H9 (cell line): ENCODE measurements at regions not wholly inside any gene's neighbourhood (a gene's known extent, or its start where the extent isn't known, plus 50 kb on each side); places are given as distances from the start of the nearest gene placed in this dataset.

ENCODE experiments used
- DNase-seq: peaks from one replicate; pipeline ENCODE4 v3.0.0-alpha.2; 2017
- H2AFZ ChIP-seq: one replicate; pipeline ENCODE4 v1.6.1; 2013; ENCODE audit warnings: mild to moderate bottlenecking, low read length, control low read depth, moderate library complexity
- H2AK5ac ChIP-seq: 2 replicates; pipeline ENCODE4 v1.6.1; 2013; ENCODE audit warnings: low read length, control low read depth, mixed read lengths; ENCODE audit not compliant: insufficient read length
- H2BK120ac ChIP-seq: one replicate; pipeline ENCODE4 v1.6.1; 2013; ENCODE audit warnings: low read depth, mild to moderate bottlenecking, low read length, control low read depth, inconsistent platforms; ENCODE audit not compliant: poor library complexity, severe bottlenecking
- H2BK12ac ChIP-seq: 2 replicates; pipeline ENCODE4 v1.6.1; 2013; ENCODE audit warnings: low read length, control low read depth, mixed read lengths, low read depth; ENCODE audit not compliant: insufficient read length
- H2BK15ac ChIP-seq: 2 replicates; pipeline ENCODE4 v1.6.1; 2013; ENCODE audit warnings: low read depth, low read length, control low read depth
- H2BK20ac ChIP-seq: one replicate; pipeline ENCODE4 v1.6.1; 2013; ENCODE audit warnings: low read depth, mild to moderate bottlenecking, low read length, control low read depth, inconsistent platforms; ENCODE audit not compliant: poor library complexity, severe bottlenecking
- H2BK5ac ChIP-seq: 2 replicates; pipeline ENCODE4 v1.6.1; 2013; ENCODE audit warnings: low read length, control low read depth, mixed read lengths; ENCODE audit not compliant: insufficient read length
- H3K14ac ChIP-seq: 2 replicates; pipeline ENCODE4 v1.6.1; 2013; ENCODE audit warnings: low read length, control low read depth; ENCODE audit not compliant: insufficient read depth
- H3K18ac ChIP-seq: 2 replicates; pipeline ENCODE4 v1.6.1; 2013; ENCODE audit warnings: low read depth, mild to moderate bottlenecking, mixed read lengths, low read length, control low read depth; ENCODE audit not compliant: insufficient read length
- H3K23ac ChIP-seq: 2 replicates; pipeline ENCODE4 v1.6.1; 2013; ENCODE audit warnings: low read length, control low read depth, mixed read lengths, low read depth; ENCODE audit not compliant: insufficient read length
- H3K23me2 ChIP-seq: 2 replicates; pipeline ENCODE4 v1.6.1; 2013; ENCODE audit warnings: low read depth, mild to moderate bottlenecking, mixed read lengths, low read length, control low read depth; ENCODE audit not compliant: insufficient read length, poor library complexity, severe bottlenecking
- H3K27ac ChIP-seq: 2 replicates; pipeline ENCODE4 v1.5.1; 2013; ENCODE audit warnings: low read length, control low read depth, mixed read lengths, low read depth; ENCODE audit not compliant: insufficient read length
- H3K27me3 ChIP-seq: 2 replicates; pipeline ENCODE4 v1.6.1; 2013; ENCODE audit warnings: low read length, control low read depth, inconsistent platforms; ENCODE audit not compliant: insufficient read depth
- H3K4ac ChIP-seq: 2 replicates; pipeline ENCODE4 v1.6.1; 2013; ENCODE audit warnings: low read depth, mild to moderate bottlenecking, control low read depth, inconsistent platforms, low read length, moderate library complexity
- H3K4me1 ChIP-seq: 2 replicates; pipeline ENCODE4 v1.6.1; 2013; ENCODE audit warnings: low read length, control low read depth, inconsistent platforms; ENCODE audit not compliant: insufficient read depth
- H3K4me2 ChIP-seq: 2 replicates; pipeline ENCODE4 v1.6.1; 2013; ENCODE audit warnings: low read length, control low read depth, mixed read lengths; ENCODE audit not compliant: insufficient read length, insufficient read depth
- H3K56ac ChIP-seq: 2 replicates; pipeline ENCODE4 v1.6.1; 2013; ENCODE audit warnings: low read depth, mild to moderate bottlenecking, mixed read lengths, low read length, control low read depth; ENCODE audit not compliant: insufficient read length
- H3K79me1 ChIP-seq: 2 replicates; pipeline ENCODE4 v1.6.1; 2013; ENCODE audit warnings: low read depth, mild to moderate bottlenecking, moderate library complexity, low read length, control low read depth, inconsistent platforms; ENCODE audit not compliant: insufficient read depth, poor library complexity, severe bottlenecking
- H3K79me2 ChIP-seq: 2 replicates; pipeline ENCODE4 v1.6.1; 2013; ENCODE audit warnings: low read length, control low read depth, inconsistent platforms; ENCODE audit not compliant: insufficient read depth
- H3K9ac ChIP-seq: 2 replicates; pipeline ENCODE4 v1.6.1; 2013; ENCODE audit warnings: low read length, control low read depth, mixed read lengths; ENCODE audit not compliant: insufficient read length; ENCODE audit errors: extremely low read depth
- H3K9me3 ChIP-seq: one replicate; pipeline ENCODE4 v1.6.1; 2013; ENCODE audit warnings: low read depth, low read length, inconsistent platforms; ENCODE audit not compliant: control insufficient read depth
- H3T11ph ChIP-seq: one replicate; pipeline ENCODE4 v1.6.1; 2013; ENCODE audit warnings: mild to moderate bottlenecking, low read length, control low read depth, inconsistent platforms
- H4K20me1 ChIP-seq: one replicate; pipeline ENCODE4 v1.6.1; 2013; ENCODE audit not compliant: control insufficient read depth, insufficient read length, insufficient read depth
- H4K5ac ChIP-seq: 2 replicates; pipeline ENCODE4 v1.6.1; 2013; ENCODE audit warnings: low read depth, mild to moderate bottlenecking, mixed read lengths, low read length, control low read depth; ENCODE audit not compliant: insufficient read length
- H4K8ac ChIP-seq: replicated peaks from 2 replicates; pipeline ENCODE4 v1.6.1; 2013; ENCODE audit warnings: low read length, control low read depth, mixed read lengths, low read depth; ENCODE audit not compliant: insufficient read length
- H4K91ac ChIP-seq: 2 replicates; pipeline ENCODE4 v1.6.1; 2013; ENCODE audit warnings: low read depth, mild to moderate bottlenecking, moderate library complexity, mixed read lengths, low read length, control low read depth; ENCODE audit not compliant: insufficient read length
- H3K27ac Mint-ChIP-seq, 3 experiments: 2 replicates in 2 of 3; 3 replicates in 1 of 3; pipeline ENCODE4 v1.8.0; 2020 to 2021; ENCODE audit warnings: mixed read lengths in 3 of 3, mild to moderate bottlenecking in 1 of 3, moderate library complexity in 1 of 3
- H3K27me3 Mint-ChIP-seq: 2 replicates; pipeline ENCODE4 v1.8.0; 2021; ENCODE audit warnings: low read depth, mild to moderate bottlenecking, moderate library complexity, mixed read lengths
- H3K36me3 Mint-ChIP-seq, 3 experiments: 2 replicates in 2 of 3; 3 replicates in 1 of 3; pipeline ENCODE4 v1.8.0; 2020 to 2021; ENCODE audit warnings: low read depth in 3 of 3, mixed read lengths in 3 of 3; ENCODE audit not compliant: insufficient read depth in 1 of 3
- H3K4me1 Mint-ChIP-seq, 2 experiments: 2 replicates each; pipeline ENCODE4 v1.8.0; 2020; ENCODE audit warnings: mixed read lengths in 2 of 2
- H3K4me3 Mint-ChIP-seq, 2 experiments: 2 replicates in 1 of 2; 3 replicates in 1 of 2; pipeline ENCODE4 v1.8.0; 2020 to 2021; ENCODE audit warnings: mild to moderate bottlenecking in 2 of 2, mixed read lengths in 2 of 2, moderate library complexity in 1 of 2
- H3K9me3 Mint-ChIP-seq, 2 experiments: 2 replicates in 1 of 2; 3 replicates in 1 of 2; pipeline ENCODE4 v1.8.0; 2020; ENCODE audit warnings: mild to moderate bottlenecking in 2 of 2, mixed read lengths in 2 of 2, moderate library complexity in 1 of 2
- WGBS: extraction: QIAGEN DNeasy Blood & Tissue Kit; methylation state at CpG from one replicate; pipeline ENCODE4 v1.1.7; 2013; ENCODE audit warnings: missing lambda C conversion rate, low lambda C conversion rate, mixed read lengths; ENCODE audit not compliant: insufficient read length; ENCODE audit errors: extremely low coverage; 5-methylcytosine and 5-hydroxymethylcytosine counted together
- TF ChIP-seq, protein P1 (sequence below): fragments of 200-600 bp; sonication (generic); conservative IDR thresholded peaks from 3 replicates; pipeline ENCODE4 v1.8.0; 2021; ENCODE audit warnings: antibody characterized with exemption, mild to moderate bottlenecking

GRCh38 chr4:3390288-3390811 is 51.4 kb upstream of the HGFAC start:
- Histone ChIP-seq H2BK120ac (no peak overlapping the region), H4K8ac (no peak overlapping the region), H2BK5ac (no peak overlapping the region), H3K23ac (no peak overlapping the region), H3K79me1 (no peaks in the 10 kb centered on the region), H2AFZ (no peak overlapping the region), H3K23me2 (no peaks in the 10 kb centered on the region), H3T11ph (no peak overlapping the region), H2BK20ac (no peak overlapping the region), H3K9ac (no peak overlapping the region), H2BK12ac (no peak overlapping the region), H3K18ac (no peak overlapping the region), H2AK5ac (no peak overlapping the region), H3K4me2 (no peak overlapping the region), H3K14ac (peak overlapping the region; percentile 12; the same call in 1 of the 2 replicates), H4K20me1 (no peaks in the 10 kb centered on the region), H4K5ac (no peak overlapping the region), H3K27me3 (no peaks in the 10 kb centered on the region), H3K4ac (no peak overlapping the region), H3K56ac (no peak overlapping the region), H4K91ac (no peak overlapping the region), H3K27ac (no peak overlapping the region), H3K79me2 (no peaks in the 10 kb centered on the region), H2BK15ac (no peak overlapping the region), H3K9me3 (no peaks in the 10 kb centered on the region), H3K4me1 (peaks cover 3% of the 10 kb centered on the region; the same call in 1 of the 2 replicates)
- peaks cover 51 to 66% of the 10 kb centered on the region in 2 experiments for H3K4me1 Mint-ChIP-seq
- TF ChIP-seq, protein P1, sequence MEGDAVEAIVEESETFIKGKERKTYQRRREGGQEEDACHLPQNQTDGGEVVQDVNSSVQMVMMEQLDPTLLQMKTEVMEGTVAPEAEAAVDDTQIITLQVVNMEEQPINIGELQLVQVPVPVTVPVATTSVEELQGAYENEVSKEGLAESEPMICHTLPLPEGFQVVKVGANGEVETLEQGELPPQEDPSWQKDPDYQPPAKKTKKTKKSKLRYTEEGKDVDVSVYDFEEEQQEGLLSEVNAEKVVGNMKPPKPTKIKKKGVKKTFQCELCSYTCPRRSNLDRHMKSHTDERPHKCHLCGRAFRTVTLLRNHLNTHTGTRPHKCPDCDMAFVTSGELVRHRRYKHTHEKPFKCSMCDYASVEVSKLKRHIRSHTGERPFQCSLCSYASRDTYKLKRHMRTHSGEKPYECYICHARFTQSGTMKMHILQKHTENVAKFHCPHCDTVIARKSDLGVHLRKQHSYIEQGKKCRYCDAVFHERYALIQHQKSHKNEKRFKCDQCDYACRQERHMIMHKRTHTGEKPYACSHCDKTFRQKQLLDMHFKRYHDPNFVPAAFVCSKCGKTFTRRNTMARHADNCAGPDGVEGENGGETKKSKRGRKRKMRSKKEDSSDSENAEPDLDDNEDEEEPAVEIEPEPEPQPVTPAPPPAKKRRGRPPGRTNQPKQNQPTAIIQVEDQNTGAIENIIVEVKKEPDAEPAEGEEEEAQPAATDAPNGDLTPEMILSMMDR, result no peak
- no peaks in the 10 kb centered on the region; a peak in 1 of 5 replicates for H3K9me3 Mint-ChIP-seq
- peak overlapping the region in 2 of 3 experiments; percentile 25 to 81; a peak in 1 of 7 replicates for H3K27ac Mint-ChIP-seq
- no peaks in the 10 kb centered on the region for H3K36me3 Mint-ChIP-seq
- peak overlapping the region in 1 of 2 experiments; percentile 52; a peak in 2 of 5 replicates for H3K4me3 Mint-ChIP-seq
- DNase-seq, result no peak
- no CpG with 5 or more reads among the region's 24 CpGs for whole genome bisulfite sequencing
- H3K27me3 Mint-ChIP-seq, result peaks cover 3% of the 10 kb centered on the region
